Muscle of arm (tissue), 1 donor: ENCODE measurements at regions not wholly inside any gene's neighbourhood (a gene's known extent, or its start where the extent isn't known, plus 50 kb on each side); places are given as distances from the start of the nearest gene placed in this dataset.
A peak's percentile ranks its signal among the peaks of the same experiment; 100 is the strongest.
"Not testable (repeated sequence)": the region's sequence is repeated elsewhere in the genome, so short reads cannot be mapped to it uniquely, and the experiment has no call there.

Source experiments
- DNase-seq: peaks from one replicate; pipeline ENCODE4 v3.0.0-alpha.2; 2013

- DNase-seq, result no peak
Observed at GRCh38 chr2:242027676-242028450, 158.3 kb downstream of the RTP5 start.

DNA sequence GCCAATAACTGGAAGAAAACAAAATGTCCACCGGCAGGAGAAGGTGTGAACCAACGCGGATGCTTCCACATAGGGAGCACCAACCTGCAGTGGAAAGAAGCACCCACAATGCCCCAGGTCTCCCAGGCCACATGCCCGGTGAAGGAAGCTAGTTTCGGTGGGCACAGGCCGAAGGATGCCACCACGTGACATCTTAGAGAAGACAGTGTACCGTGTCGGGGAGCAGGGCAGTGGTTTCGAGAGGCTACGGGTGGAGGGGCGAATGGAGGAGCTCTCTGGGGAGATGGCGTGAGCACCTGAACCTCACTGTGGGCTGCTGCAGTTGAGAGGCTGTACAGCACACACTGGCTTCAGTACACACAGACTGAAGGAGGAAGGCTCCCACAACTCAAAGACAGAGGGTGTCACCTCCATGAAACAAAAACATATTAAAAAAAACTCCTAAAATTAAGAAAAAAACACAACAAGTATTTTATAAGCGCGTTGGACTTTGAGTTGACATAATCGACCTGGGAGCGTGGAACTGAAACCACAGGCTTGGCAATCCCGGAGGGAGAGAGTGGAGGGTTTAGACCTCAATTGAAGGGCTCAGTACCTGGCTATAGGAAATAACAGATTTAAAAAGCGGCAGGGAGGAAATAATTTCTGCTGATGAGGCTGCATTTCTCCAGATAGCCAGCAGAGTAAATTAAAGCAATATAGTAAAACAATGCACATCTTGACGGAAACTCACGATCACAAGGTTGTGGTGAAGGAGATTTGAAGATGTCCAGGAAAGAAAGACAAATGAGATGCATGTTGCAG, 160.1 kb downstream of the RTP5 start:
- DNase-seq, result no peak

GRCh38 chr2:242030226-242030575, 160.7 kb downstream of the RTP5 start:
- DNase-seq, result no peak

DNA sequence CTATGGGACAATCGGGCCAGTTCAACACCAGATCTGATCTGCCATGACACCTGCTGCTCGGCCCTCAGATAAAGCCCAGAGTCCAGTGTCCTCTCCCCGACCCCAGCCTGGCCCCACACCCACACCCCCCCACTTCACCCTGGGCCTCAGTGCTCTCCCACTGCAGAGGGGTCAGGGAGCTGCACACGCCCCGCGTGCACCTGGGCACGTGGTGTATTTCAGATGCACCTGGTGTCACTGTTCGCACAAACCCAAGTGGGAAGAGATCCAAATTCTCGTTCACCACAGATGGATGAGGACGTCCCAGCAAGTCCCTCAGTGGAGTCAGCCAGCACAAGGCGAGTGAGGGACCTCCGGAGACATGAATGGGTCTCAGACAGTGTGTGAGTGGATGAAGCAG, 161.3 kb downstream of the RTP5 start:
- DNase-seq, result no peak

GRCh38 chr2:242031481-242032019, 162.0 kb downstream of the RTP5 start:
- DNase-seq, result no peak

GRCh38 chr2:242032780-242033656, 163.5 kb downstream of the RTP5 start:
- DNase-seq, result no peak

GRCh38 chr2:242034138-242034537, 164.6 kb downstream of the RTP5 start:
- DNase-seq, result no peak

DNA sequence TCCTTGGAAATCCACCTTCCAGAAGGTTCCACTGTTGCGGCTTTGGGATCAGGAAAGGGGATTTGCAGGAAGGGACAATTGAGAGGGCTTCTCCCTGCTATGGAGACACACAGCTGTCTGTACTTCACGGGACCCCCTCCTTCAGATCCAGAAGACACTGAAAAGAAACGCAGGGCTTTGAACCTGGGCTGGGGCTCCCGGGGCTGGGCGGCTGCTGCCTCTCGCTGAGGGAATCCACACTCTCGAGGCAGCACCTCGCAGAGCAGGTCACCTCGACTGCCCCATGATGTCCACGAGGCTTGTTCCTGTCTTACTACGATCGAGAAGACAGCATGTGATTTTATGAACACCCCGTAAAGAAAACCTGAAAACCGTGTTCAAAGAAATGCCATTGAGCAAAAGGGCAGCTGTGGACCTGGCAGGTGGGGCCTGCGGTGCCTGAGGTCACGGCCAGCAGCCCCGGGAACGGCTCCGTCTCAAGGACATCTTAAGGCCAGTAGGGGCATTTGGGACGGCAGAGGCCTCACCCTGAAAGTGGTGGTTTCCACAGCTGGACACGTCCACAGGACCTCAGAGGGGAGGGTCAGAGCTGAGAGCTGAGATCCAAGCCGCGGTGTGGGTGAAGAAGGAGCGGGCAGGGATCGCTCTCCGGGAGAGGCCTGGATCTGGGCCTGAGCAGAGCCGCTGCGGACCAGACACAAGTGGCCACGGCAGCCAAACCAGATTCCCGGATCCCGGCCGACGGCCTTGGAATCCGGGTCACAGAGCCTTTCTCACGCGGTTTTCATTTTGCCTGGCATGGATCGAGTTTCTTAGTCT, 165.7 kb downstream of the RTP5 start:
- no peak for DNase-seq

DNA sequence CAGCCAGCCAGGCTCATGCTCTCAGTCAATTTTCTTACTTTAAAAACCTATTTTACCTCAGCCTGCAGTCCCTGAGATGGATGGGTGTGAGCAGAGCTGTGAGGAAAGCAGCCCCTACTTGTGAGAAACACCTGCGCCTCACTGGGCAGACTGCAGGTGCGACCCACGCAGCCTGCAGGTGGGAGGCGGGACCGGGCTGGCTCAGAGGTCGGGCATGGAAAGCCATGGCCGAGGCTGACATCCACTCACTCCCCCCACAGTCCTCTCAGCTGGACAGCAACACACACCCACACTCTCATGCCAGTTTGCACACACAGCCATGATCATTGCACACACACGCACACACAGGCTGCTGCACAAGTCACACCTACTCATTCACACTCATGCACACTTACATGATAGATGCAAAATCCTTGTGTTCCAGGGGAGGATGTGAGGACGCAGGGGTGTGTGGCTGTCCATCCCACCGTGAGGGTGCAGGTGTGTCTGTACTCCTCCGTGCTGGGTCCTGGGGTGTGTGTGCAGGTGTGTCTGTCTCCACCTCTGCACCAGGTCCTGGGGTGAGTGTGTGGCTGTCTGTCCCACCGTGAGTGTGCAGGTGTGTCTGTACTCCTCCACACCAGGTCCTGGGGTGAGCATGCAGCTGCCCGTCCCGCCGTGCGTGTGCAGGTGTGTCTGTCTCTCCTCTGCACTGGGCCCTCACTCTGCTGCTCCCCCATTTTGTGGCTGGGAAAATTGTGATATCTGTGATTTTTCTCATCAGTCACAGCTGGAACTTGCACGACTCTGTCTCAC, 166.5 kb downstream of the RTP5 start:
- DNase-seq, result no peak

- no peak for DNase-seq
Observed at GRCh38 chr2:242036653-242036950, 167.1 kb downstream of the RTP5 start.

DNA sequence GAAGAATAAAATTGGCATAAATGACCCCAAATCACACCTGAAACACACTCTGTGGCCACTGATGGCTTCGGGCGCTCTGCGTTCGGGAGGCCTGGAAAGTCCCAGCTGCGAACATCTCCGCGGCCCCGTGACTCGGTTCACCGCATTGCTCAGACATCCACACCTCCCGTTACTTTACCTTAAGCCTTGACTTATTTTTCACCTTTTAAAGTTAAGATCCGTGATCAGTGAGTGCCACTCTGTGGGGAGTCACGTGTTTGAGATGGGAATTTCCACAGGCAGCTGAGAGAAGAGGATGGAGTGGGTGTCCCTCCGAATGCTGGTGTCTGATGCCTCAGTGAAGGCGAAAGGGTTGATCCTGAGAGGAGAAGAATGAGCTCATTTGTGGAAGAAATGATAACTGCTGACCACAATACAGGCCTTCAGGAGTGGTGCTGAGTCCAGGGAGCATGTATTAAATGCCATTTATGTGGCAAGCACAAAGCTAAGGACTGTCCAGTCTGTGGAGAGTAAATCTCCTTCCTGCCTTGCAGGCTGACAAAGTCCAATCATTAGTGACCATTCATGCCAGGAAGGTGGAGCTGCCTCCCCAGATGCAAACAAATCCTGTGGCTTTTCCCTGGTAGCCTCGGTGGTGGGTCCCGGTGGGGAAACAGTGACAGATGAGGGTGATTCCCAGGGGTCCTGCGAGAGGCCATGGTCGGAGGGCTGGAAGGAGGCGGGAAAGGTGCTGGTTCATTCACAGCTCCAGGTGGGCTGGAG, 168.8 kb downstream of the RTP5 start:
- no peak for DNase-seq

- DNase-seq, result no peak
Observed at GRCh38 chr2:242038928-242039341, 169.4 kb downstream of the RTP5 start.

DNA sequence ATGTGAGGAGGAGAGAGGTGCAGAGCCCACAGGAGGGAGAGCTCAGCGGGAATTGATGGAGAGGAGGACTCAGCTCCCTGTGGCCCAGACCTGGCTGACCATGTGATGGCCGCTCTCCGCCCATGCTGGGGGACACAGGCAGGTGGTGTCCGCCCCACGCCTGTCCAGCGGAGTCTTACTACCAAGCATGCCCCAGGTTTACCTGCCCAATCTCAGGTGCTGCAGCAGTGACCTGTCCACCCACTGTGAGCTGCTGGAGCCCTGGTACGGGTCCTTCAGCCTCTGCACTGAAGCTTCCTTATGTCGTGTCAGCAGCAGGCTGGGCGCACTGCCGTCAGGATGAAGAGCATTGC, 170.8 kb downstream of the RTP5 start:
- no peak for DNase-seq

DNA sequence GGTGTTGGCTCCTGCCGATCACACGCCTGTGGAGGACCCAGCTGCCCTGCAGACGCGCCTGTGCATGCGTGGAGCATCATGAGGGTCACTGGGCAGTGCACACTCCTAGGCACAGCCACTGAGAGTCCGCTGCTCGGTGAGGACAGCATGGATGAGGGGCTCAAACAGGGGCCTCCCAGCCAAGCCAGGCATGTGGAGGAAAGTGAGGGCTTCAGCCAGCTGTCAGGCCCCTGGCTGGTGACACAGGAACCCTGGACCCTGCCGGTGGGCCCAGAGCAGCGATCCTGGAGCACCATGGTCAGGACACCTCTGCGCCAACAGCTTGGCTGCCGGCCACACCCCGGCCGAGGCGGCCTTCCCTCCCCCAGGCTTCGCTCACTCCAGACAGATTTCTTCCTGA, 171.2 kb downstream of the RTP5 start:
- DNase-seq, result no peak

- DNase-seq, result no peak
Observed at GRCh38 chr2:242041816-242042215, 172.3 kb downstream of the RTP5 start.

DNA sequence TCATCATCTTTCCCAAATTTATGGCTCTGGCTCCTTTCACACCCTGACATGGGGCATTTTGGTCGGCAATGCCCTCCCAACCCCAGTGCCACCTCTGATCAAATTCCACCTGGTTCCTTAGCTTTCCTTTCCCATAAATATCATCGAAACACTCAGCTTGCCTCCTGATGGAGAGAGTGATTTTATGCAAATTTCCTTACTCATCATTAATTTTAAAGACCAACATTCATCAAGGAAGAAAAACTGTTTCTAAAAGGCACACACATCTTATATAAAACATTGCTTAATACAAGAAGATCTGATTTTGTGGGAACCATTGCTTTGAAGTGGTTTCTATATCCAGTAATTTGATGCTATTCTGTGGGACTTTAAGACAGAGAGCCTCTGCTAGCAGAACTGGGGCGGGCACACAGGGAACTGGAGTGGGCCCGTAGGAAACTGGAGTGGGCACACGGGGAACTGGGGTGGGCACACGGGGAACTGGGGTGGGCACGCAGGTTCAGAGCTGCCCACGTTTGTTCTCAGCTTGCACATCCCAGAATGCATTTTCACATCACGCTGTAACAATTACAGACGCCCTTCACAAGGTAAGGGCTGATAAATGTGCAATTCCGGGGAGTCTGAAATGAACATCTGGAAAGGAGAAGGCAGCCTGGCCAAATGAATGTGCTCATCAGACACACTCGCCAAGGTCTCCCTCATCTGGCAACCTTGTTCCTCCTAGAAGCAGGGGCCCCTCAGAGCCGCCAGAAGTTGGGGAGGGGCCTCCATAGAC, 174.2 kb downstream of the RTP5 start:
- peak; percentile 42 for DNase-seq

- DNase-seq, result no peak
Observed at GRCh38 chr2:242044313-242044590, 174.7 kb downstream of the RTP5 start.

DNA sequence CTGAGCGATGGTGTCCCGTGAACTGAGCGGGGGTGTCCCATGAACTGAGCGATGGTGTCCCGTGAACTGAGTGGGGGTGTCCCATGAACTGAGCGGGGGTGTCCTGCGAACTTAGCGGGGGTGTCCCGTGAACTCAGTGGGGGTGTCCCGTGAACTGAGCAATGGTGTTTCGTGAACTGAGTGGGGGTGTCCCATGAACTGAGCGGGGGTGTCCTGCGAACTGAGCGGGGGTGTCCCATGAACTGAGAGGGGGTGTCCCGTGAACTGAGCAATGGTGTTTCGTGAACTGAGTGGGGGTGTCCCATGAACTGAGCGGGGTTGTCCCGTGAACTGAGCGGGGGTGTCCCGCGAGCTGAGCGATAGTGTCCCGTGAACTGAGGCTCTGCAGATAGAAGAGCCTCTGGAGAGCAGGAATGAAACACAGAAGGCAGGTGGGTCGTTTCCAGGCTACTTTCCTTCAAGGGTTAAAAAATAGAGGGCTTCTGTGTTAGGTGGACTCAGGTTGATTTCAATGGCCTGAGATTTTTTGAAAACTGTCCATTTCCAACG, 176.1 kb downstream of the RTP5 start:
- not testable (repeated sequence) for DNase-seq
